ENCODE measurements at regions not wholly inside any gene's neighbourhood (a gene's known extent, or its start where the extent isn't known, plus 50 kb on each side); places are given as distances from the start of the nearest gene placed in this dataset.

- Histone ChIP-seq H3K9me2 (ENCODE audit: insufficient read depth, low read length) (no peaks in the 10 kb centered on the region), H3K9me3 (ENCODE audit: low read length) (no peaks in the 10 kb centered on the region), H3K4me2 (ENCODE audit: low read length) (no peak overlapping the region), H4K20me1 (ENCODE audit: insufficient read depth) (no peaks in the 10 kb centered on the region), H3K9ac (ENCODE audit: low read length) (no peak overlapping the region), H3F3A (ENCODE audit: insufficient read depth, low read length, poor library complexity, severe bottlenecking) (no peaks in the 10 kb centered on the region), H3K36me3 (ENCODE audit: insufficient read depth, low read length) (no peaks in the 10 kb centered on the region), H2AFZ (ENCODE audit: low read depth, low read length) (no peak overlapping the region), H3K79me2 (replicated peaks; ENCODE audit: insufficient read depth, low read length) (no peaks in the 10 kb centered on the region), H3K27ac (ENCODE audit: low read length) (no peak overlapping the region), H3K4me3 (ENCODE audit: low read length) (no peak overlapping the region), H3K27me3 (ENCODE audit: insufficient read depth, low read depth, low read length) (no peaks in the 10 kb centered on the region)
- TF ChIP-seq CTCF (IDR thresholded peaks at IDR 0.05; ENCODE audit: poor library complexity, severe bottlenecking) = no peak
- TF ChIP-seq TAF1 (IDR thresholded peaks at IDR 0.05; ENCODE audit: low read depth) = no peak
- TF ChIP-seq SMC3 (conservative IDR thresholded peaks at IDR 0.05; ENCODE audit: poor library complexity) = no peak
- no peak for TF ChIP-seq MXI1 (conservative IDR thresholded peaks at IDR 0.05; ENCODE audit: poor library complexity, severe bottlenecking)
Observed at GRCh38 chr18:22860807-22861206, 72.3 kb upstream of the RBBP8 start.

GRCh38 chr18:22865354-22866116, 67.6 kb upstream of the RBBP8 start:
- no peak overlapping the region for H2AFZ ChIP-seq (ENCODE audit: low read depth, low read length)
- no peaks in the 10 kb centered on the region for H3F3A ChIP-seq (ENCODE audit: insufficient read depth, low read length, poor library complexity, severe bottlenecking)
- H3K9me2 ChIP-seq (ENCODE audit: insufficient read depth, low read length) = no peaks in the 10 kb centered on the region
- H3K27me3 ChIP-seq (ENCODE audit: insufficient read depth, low read depth, low read length) = no peaks in the 10 kb centered on the region
- TF ChIP-seq POLR2AphosphoS5 (IDR thresholded peaks at IDR 0.05) = no peak
- no peak for TF ChIP-seq MXI1 (conservative IDR thresholded peaks at IDR 0.05; ENCODE audit: poor library complexity, severe bottlenecking)
- no peak for TF ChIP-seq EP300 (conservative IDR thresholded peaks at IDR 0.05; ENCODE audit: poor library complexity, severe bottlenecking)
- no peak for TF ChIP-seq REST (IDR thresholded peaks at IDR 0.05; ENCODE audit: borderline replicate concordance)
- TF ChIP-seq EZH2 (IDR thresholded peaks at IDR 0.05; ENCODE audit: borderline replicate concordance, insufficient read depth, low read length, poor library complexity, severe bottlenecking) = no peak
- TF ChIP-seq RAD21 (conservative IDR thresholded peaks at IDR 0.05) = no peak
- no peak for TF ChIP-seq TAF1 (IDR thresholded peaks at IDR 0.05; ENCODE audit: low read depth)
- TF ChIP-seq SMC3 (conservative IDR thresholded peaks at IDR 0.05; ENCODE audit: poor library complexity) = no peak
- TF ChIP-seq CTCF (IDR thresholded peaks at IDR 0.05; ENCODE audit: poor library complexity, severe bottlenecking) = no peak
- no peaks in the 10 kb centered on the region for H4K20me1 ChIP-seq (ENCODE audit: insufficient read depth)
- no peaks in the 10 kb centered on the region for H3K79me2 ChIP-seq (replicated peaks; ENCODE audit: insufficient read depth, low read length)
- H3K9ac ChIP-seq (ENCODE audit: low read length) = no peak overlapping the region
- H3K4me2 ChIP-seq (ENCODE audit: low read length) = no peak overlapping the region
- H3K36me3 ChIP-seq (ENCODE audit: insufficient read depth, low read length) = no peaks in the 10 kb centered on the region
- no peaks in the 10 kb centered on the region for H3K9me3 ChIP-seq (ENCODE audit: low read length)
- H3K4me3 ChIP-seq (ENCODE audit: low read length) = no peak overlapping the region
- no peak overlapping the region for H3K27ac ChIP-seq (ENCODE audit: low read length)

All from neural cell (in vitro differentiated cells).